RPMI7951 (cell line): ENCODE measurements at regions not wholly inside any gene's neighbourhood (a gene's known extent, or its start where the extent isn't known, plus 50 kb on each side); places are given as distances from the start of the nearest gene placed in this dataset.
"Not testable (repeated sequence)": the region's sequence is repeated elsewhere in the genome, so short reads cannot be mapped to it uniquely, and the experiment has no call there.

Experiments
- DNase-seq: peaks from one replicate; pipeline ENCODE4 v3.0.0-alpha.2; 2012; ENCODE audit warnings: low read depth

- DNase-seq, result not testable (repeated sequence)
These were observed 141.4 kb downstream of the SPRY1 start for GRCh38 chr4:123537906-123538402.

DNA sequence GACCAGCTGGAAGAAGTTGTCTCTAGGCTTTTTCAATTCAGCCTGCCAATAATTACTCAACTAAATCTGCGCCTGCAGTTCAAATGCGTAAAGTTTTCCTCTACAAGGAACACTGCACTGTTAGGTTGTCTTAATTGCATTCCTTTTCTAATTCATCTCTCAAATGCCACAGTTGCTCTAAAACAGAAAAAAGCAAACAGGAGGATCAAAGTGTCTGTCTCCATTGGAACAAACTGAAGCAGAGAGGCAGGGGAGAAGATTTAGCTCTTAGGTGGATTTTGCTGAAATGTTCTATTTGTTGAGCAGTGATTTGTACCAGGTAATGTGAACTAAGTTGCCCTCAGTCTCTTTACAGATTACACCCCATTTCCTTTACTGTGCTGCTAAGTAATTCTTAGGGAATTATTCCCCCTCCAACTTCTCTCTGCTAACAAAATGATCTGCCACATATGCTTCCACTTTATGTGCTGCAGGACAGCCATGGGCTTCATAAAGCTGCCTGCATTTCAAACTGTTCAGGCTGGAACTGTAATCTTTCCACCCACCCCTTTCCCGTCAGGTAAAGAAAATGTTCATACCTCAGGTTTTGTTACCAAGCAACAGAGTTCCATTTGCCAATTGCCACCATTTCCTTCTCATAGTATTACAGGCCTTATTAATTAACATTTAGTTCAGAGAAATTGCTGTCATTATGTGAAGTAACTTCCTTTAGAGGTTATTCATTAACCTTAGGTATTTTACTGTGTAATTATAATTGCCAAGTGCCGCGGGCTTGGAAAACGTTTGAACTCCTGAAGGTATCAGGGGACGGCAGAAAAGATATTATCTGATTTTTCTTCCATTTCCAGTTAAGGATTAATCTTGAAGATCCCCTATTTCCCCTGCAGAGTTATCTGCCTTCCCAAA lies 149.3 kb downstream of the SPRY1 start:
- no peak for DNase-seq

- no peak for DNase-seq
These were observed 150.0 kb downstream of the SPRY1 start for GRCh38 chr4:123546573-123547060.

DNA sequence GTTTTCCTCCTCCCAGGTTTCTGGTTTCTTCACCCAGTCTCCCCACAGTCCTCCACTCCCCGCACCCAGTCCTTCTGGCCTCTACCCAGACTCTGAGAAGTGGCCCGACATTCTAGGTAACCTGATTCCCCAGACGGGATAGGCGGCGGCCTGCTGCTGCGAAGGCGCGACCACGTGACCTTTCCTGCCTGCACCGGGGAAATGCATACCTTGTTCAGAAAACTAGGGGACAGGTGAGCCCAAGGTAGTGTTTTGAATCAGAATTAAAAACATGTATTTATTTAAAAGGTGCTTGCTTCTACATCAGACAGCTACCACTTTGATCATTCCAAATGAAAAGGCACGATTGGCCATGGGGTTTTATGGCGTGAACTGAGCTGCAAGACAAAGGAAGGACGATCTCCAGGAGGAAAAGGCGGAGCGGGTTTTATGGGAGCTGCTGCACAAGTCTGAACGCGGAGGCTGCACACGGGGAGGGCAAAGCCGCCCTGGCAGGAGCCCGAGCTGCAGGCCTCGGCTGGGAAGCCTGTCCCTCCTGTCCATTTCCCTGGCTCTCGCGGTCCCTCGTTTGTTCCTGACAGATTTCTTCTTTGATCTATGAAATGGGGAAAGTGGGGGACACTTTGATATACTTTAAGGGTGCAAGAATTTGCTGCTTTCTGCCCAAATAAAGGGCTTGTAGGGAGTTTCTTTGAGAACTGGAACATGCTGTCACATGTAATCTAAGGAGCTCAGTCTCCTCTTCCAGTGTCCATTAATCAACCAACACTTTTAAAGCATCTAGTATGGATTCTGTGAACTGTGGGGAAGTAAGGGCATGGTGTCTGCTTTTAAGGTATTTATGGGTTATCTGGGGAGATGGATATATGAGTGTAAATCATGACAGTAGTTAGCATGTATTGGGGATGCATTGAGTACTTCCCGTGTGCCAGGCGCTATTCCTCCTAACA lies 150.9 kb downstream of the SPRY1 start:
- no peak for DNase-seq

DNA sequence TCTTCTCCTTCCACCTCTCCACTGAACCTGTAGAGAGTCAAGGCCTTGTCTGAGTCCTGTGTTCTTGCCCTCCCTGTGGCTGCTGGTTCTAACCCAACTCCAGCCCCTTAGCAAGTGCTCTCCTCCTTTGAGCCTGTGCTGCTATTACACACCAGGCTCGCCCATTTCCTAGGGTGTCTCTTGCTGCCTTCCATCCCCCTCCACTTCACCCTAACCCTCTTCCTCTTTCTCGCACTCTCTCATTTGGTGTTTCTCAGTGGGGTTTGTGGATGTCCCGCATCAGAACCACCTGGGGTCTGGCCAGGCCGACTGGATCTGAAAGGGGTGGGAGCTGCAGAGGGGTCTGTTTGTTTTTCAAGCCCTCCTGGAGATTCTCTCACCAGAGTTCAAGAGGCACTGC lies 156.7 kb downstream of the SPRY1 start:
- DNase-seq, result no peak

DNA sequence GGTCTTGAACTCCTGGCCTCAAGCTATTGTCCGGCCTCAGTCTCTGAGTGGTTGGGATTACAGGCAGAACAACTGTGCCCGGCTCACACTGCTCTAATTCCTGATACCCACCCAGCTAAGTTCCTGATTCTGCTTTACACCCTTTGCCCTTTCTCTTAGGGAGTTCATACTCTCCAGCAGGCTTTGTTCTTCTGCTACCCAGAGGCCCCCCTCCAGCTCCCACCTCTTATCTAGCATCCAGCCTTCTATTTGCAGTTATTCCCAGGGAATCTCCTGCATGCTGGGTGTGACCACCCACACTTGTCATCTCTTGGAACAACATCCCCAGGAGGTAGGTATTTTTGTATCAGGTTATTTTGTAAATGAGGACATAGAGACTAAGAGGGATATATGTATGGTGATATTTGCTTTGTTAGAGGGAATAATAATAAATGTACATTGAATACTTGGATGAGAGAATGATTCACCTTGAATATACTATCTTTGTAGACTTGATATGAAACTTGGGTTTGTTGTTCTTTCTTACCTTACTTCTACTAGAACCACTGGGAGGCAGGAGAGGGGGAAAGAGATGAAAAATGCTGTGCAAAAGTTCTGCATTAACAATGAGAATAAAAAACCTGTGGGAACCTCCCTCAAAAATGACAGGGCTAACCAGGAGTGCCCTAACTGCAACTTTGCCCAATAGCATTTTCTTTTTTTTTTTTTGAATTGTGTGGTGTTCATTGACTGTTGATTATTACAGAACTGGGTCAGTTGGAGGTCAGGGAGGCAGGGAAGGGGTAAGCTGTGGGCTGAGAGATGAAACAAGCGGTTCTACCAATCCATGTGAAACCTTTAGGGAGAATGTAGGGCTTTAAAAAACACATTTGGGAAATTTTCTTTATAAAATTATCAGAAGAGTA lies 157.4 kb downstream of the SPRY1 start:
- no peak for DNase-seq

- no peak for DNase-seq
These were observed 158.2 kb downstream of the SPRY1 start for GRCh38 chr4:123554801-123555232.

GRCh38 chr4:123555233-123555806 lies 158.7 kb downstream of the SPRY1 start:
- peak; percentile 20 for DNase-seq

DNA sequence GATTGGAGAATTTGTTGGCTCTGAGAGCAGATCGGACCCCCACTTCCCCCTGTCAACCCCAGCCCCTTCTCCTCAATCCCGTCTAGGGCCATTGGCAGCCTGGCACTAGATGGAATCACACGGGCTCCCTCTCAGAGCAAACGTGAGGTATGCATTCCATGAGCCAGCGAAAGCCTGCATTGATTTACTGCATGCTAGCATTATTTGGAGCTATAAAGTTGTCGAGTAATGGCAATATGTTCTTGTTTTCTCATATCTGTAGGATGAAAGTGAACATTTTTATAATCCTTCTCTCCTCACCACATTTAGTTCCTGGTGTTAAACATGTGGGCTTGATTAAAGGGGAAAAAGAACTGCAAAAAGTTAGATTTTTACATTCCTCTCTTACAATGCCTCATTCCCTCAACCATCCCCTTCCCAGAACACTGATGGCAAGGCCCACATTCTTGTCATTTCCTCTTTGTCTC lies 159.2 kb downstream of the SPRY1 start:
- no peak for DNase-seq

- no peak for DNase-seq
These were observed 159.9 kb downstream of the SPRY1 start for GRCh38 chr4:123556526-123556925.

GRCh38 chr4:123557857-123558536 lies 161.4 kb downstream of the SPRY1 start:
- DNase-seq, result no peak

DNA sequence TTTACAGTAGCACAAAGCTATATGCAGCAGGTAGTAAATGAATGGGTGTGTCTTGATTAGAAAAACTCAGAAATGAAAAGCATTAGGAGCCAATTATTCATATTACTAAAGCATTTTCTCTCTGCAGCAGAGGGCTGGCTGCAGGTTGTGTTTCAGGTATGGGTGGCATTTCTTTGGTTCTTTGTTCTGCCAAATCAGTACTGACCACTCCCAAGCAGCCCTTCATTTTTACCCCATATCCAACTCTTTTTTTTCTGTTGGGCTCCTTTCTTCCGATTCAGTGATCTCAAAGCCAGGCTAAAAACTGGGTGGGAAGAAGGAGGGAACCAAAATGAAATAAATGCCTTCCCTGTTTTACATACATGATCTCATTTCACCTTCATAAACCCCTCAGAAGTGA lies 162.3 kb downstream of the SPRY1 start:
- no peak for DNase-seq

GRCh38 chr4:123559955-123560871 lies 163.6 kb downstream of the SPRY1 start:
- DNase-seq, result no peak

GRCh38 chr4:123561525-123561924 lies 164.9 kb downstream of the SPRY1 start:
- no peak for DNase-seq

- peak; percentile 23 for DNase-seq
These were observed 166.6 kb downstream of the SPRY1 start for GRCh38 chr4:123562994-123563750.

GRCh38 chr4:123564758-123565346 lies 168.3 kb downstream of the SPRY1 start:
- peak; percentile 79 for DNase-seq

GRCh38 chr4:123568936-123569335 lies 172.3 kb downstream of the SPRY1 start:
- no peak for DNase-seq

- DNase-seq, result no peak
These were observed 172.9 kb downstream of the SPRY1 start for GRCh38 chr4:123569541-123569940.
